Tibial nerve (tissue), 4 donors: ENCODE measurements at regions not wholly inside any gene's neighbourhood (a gene's known extent, or its start where the extent isn't known, plus 50 kb on each side); places are given as distances from the start of the nearest gene placed in this dataset.

Experiments
- EP300 ChIP-seq, 2 donors: sonication (generic); formaldehyde crosslinking; IDR thresholded peaks; one replicate each; pipeline ENCODE4 v1.6.1; 2017; ENCODE audit warnings: antibody characterized with exemption in 2 of 2, mild to moderate bottlenecking in 1 of 2
- POLR2A ChIP-seq, 2 donors: fragments of 450-650 bp; IDR thresholded peaks; one replicate each; pipeline ENCODE4 v1.6.1; 2017; ENCODE audit warnings: antibody characterized with exemption in 2 of 2, mild to moderate bottlenecking in 2 of 2, moderate library complexity in 2 of 2
- TF ChIP-seq, protein P1 (sequence below), 5 experiments: fragments of 200-600 bp in 3 of 5; fragments of 450-650 bp in 2 of 5; sonication (generic) in 3 of 5; IDR thresholded peaks; one replicate each; pipeline ENCODE4 v1.5.1; 2016 to 2019; ENCODE audit warnings: antibody characterized with exemption in 5 of 5, mild to moderate bottlenecking in 3 of 5, moderate library complexity in 2 of 5

DNA sequence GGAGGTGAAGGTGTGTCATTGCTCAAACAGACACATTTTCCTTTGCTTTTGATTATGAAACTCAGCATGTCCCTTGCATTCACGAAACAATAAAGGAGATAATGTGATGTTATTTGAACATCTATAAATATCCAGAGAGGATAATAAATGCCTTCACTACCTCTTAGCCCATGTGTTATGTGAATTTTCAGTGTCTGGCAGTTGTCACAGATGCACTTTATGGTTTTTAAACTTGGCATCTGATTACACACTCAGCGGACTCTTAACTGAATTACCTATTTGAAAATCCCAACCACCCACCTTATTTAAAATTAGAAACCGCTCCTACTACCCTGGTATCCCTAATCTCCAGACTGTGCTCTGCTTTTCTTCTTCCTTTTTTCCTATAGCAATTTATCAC lies 254.2 kb downstream of the COG6 start:
- TF ChIP-seq, protein P1, sequence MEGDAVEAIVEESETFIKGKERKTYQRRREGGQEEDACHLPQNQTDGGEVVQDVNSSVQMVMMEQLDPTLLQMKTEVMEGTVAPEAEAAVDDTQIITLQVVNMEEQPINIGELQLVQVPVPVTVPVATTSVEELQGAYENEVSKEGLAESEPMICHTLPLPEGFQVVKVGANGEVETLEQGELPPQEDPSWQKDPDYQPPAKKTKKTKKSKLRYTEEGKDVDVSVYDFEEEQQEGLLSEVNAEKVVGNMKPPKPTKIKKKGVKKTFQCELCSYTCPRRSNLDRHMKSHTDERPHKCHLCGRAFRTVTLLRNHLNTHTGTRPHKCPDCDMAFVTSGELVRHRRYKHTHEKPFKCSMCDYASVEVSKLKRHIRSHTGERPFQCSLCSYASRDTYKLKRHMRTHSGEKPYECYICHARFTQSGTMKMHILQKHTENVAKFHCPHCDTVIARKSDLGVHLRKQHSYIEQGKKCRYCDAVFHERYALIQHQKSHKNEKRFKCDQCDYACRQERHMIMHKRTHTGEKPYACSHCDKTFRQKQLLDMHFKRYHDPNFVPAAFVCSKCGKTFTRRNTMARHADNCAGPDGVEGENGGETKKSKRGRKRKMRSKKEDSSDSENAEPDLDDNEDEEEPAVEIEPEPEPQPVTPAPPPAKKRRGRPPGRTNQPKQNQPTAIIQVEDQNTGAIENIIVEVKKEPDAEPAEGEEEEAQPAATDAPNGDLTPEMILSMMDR (IDR thresholded peaks at IDR 0.05) = no peak
- TF ChIP-seq POLR2A (IDR thresholded peaks at IDR 0.05) (no peak), EP300 (IDR thresholded peaks at IDR 0.05) (no peak)
